Spleen (tissue), 7 donors: ENCODE measurements at regions not wholly inside any gene's neighbourhood (a gene's known extent, or its start where the extent isn't known, plus 50 kb on each side); places are given as distances from the start of the nearest gene placed in this dataset.

Experiments used
- POLR2A ChIP-seq, 3 donors: fragments of 450-650 bp; IDR thresholded peaks; one replicate each; pipeline ENCODE4 v1.5.1; 2017; ENCODE audit warnings: antibody characterized with exemption in 3 of 3, mild to moderate bottlenecking in 1 of 3
- POLR2AphosphoS5 ChIP-seq, 3 donors: sonication (generic); formaldehyde crosslinking; IDR thresholded peaks; one replicate each; pipeline ENCODE4 v1.5.1; 2017; ENCODE audit warnings: antibody characterized with exemption in 3 of 3
- TF ChIP-seq, protein P1 (sequence below), 11 experiments: fragments of 200-600 bp in 7 of 11; fragments of 450-650 bp in 4 of 11; sonication (generic) in 4 of 11; IDR thresholded peaks in 8 of 11; conservative IDR thresholded peaks in 3 of 11; 1 replicate in 7 of 11; 2 replicates in 4 of 11; pipeline versions ENCODE4 v1.4.0 to v1.8.0; 2016 to 2021; ENCODE audit warnings: antibody characterized with exemption in 11 of 11, inconsistent platforms in 4 of 11, mild to moderate bottlenecking in 1 of 11
- donor health status: DM: no; HTN: no; CAD: no; lungs with moderate emphysema.
- donor health status: DM: no; HTN: no; CAD: no.
- donor health status: DM: no; HTN: no; CAD: no.

DNA sequence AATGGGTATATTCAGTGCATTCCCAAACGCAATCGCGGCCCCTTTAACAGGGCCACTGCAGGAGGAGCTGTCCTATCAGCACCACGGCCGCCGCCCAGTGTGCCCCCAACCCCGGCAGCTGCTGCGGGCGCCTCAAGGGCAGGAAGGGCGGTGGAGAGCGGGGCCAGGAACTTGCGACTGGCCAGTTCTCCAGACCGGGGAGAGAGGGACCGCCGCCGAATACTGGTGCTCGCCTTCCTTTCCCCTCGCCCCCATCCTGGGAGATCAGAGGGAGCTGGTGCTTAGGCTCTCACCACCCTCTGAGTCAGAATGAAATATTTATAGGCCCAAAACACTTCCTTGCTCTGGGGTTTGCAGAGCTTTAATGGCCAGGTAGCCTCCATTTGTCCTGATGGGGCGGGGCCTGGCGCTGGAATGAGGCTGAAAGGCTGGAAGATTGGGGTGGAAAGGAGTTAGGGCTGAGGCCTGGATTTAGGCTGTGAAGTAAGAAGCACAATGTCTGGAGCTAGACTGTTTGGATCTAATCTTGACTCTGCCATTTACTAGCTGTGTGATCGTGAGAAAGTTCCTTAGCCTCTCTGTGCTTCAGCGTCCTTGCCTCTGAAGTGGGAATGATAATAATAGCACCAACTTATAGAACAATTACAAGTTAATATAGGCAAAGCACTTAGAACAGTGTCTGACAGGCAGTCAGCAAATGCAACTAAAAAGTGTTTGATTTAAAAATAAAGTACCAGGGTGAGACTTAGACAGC is 75.5 kb downstream of the NAV1 start:
- TF ChIP-seq, protein P1, sequence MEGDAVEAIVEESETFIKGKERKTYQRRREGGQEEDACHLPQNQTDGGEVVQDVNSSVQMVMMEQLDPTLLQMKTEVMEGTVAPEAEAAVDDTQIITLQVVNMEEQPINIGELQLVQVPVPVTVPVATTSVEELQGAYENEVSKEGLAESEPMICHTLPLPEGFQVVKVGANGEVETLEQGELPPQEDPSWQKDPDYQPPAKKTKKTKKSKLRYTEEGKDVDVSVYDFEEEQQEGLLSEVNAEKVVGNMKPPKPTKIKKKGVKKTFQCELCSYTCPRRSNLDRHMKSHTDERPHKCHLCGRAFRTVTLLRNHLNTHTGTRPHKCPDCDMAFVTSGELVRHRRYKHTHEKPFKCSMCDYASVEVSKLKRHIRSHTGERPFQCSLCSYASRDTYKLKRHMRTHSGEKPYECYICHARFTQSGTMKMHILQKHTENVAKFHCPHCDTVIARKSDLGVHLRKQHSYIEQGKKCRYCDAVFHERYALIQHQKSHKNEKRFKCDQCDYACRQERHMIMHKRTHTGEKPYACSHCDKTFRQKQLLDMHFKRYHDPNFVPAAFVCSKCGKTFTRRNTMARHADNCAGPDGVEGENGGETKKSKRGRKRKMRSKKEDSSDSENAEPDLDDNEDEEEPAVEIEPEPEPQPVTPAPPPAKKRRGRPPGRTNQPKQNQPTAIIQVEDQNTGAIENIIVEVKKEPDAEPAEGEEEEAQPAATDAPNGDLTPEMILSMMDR (IDR thresholded peaks at IDR 0.05 in 8 of 11, conservative IDR thresholded peaks at IDR 0.05 in 3 of 11), result no peak
- TF ChIP-seq POLR2A (IDR thresholded peaks at IDR 0.05) (no peak), POLR2AphosphoS5 (IDR thresholded peaks at IDR 0.05) (peak in 1 of 3 donors; percentile 43)
